Kidney (tissue), 13 donors: ENCODE measurements at regions not wholly inside any gene's neighbourhood (a gene's known extent, or its start where the extent isn't known, plus 50 kb on each side); places are given as distances from the start of the nearest gene placed in this dataset.
A peak's percentile ranks its signal among the peaks of the same experiment; 100 is the strongest.

ENCODE experiments used
- DNase-seq, 5 donors: peaks; one replicate each; pipeline ENCODE4 v3.0.0-alpha.2; 2013 to 2020
- FAIRE-seq: peaks from 2 replicates; lab custom pipeline; 2012; peaks lifted over from hg19 to GRCh38; lab: Jason Lieb, UNC
- H3K27ac ChIP-seq, 2 donors: one replicate each; pipeline ENCODE4 v1.7.0; 2013; ENCODE audit warnings: low read depth in 2 of 2, low read length in 2 of 2, inconsistent platforms in 1 of 2
- H3K27me3 ChIP-seq: one replicate; pipeline ENCODE4 v1.7.1; 2013; ENCODE audit warnings: low read length, inconsistent platforms; ENCODE audit not compliant: control insufficient read depth, insufficient read depth
- H3K36me3 ChIP-seq, 3 donors: one replicate each; pipeline versions ENCODE4 v1.7.0 to v1.7.1; 2013; ENCODE audit warnings: low read length in 3 of 3, control low read depth in 1 of 3, inconsistent platforms in 1 of 3; ENCODE audit not compliant: insufficient read depth in 3 of 3, control insufficient read depth in 2 of 3
- H3K4me1 ChIP-seq, 3 donors: one replicate each; pipeline versions ENCODE4 v1.7.0 to v1.7.1; 2013; ENCODE audit warnings: low read length in 3 of 3, inconsistent platforms in 1 of 3, low read depth in 1 of 3; ENCODE audit not compliant: control insufficient read depth in 2 of 3, insufficient read depth in 2 of 3
- H3K4me3 ChIP-seq, 3 donors: one replicate each; pipeline versions ENCODE4 v1.7.0 to v1.8.1; 2013; ENCODE audit warnings: low read length in 3 of 3, control low read depth in 1 of 3, inconsistent platforms in 1 of 3
- H3K9ac ChIP-seq, 3 donors: one replicate each; pipeline versions ENCODE4 v1.7.0 to v1.7.1; 2013; ENCODE audit warnings: low read length in 3 of 3, control low read depth in 1 of 3, inconsistent platforms in 1 of 3
- H3K9me3 ChIP-seq, 3 donors: one replicate each; pipeline versions ENCODE4 v1.7.0 to v1.7.1; 2013; ENCODE audit warnings: low read length in 3 of 3, control low read depth in 1 of 3, inconsistent platforms in 1 of 3; ENCODE audit not compliant: control insufficient read depth in 2 of 3, insufficient read depth in 1 of 3
- intact Hi-C: fragments of 100-400 bp; cut with DNase I; formaldehyde crosslinking; loops from one replicate; pipeline ENCODE4 v1.11.1; 2022
- TF ChIP-seq, protein P1 (sequence below): IDR thresholded peaks from 3 replicates; pipeline ENCODE4 v1.5.1; 2012; ENCODE audit warnings: mild to moderate bottlenecking, moderate library complexity, borderline replicate concordance; ENCODE audit not compliant: insufficient read depth; ENCODE audit errors: extremely low read depth
- donor health status: control.
- donor health status: control.
- donor health status: control.
- donor health status: control.
- donor health status: control.
- donor health status: DM: yes; HTN: yes; CAD: no.
- donor health status: Normal renal cell carcinoma (clear cell type).

DNA sequence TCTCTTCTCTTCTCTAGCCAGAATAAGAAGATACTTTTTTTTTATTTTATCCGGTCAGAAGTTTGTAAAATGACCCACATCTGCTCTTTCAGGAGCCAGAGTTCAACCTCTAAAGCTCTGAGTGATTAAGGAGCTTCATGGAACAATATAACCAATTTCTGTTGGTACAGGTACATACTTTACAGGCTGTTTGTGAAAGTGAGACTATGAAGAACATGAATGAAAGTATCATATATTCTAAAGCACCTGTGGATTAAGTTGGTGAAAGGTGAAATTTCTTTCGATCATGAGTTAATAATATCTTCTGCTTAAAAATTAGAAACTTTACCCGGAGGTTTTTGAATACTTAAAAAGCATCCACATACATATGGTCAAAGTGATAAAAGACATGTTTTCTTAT lies 65.2 kb downstream of the DMRT2 start:
- no peaks in the 10 kb centered on the region for H3K36me3 ChIP-seq
- DNase-seq (no peak), FAIRE-seq (no peak)
- no peak overlapping the region for H3K4me3 ChIP-seq
- H3K27ac ChIP-seq = no peak overlapping the region
- H3K9ac ChIP-seq = no peak overlapping the region
- H3K27me3 ChIP-seq = no peaks in the 10 kb centered on the region
- intact Hi-C loops = no loop called here
- H3K9me3 ChIP-seq = no peaks in the 10 kb centered on the region
- H3K4me1 ChIP-seq = no peaks in the 10 kb centered on the region
- TF ChIP-seq, protein P1, sequence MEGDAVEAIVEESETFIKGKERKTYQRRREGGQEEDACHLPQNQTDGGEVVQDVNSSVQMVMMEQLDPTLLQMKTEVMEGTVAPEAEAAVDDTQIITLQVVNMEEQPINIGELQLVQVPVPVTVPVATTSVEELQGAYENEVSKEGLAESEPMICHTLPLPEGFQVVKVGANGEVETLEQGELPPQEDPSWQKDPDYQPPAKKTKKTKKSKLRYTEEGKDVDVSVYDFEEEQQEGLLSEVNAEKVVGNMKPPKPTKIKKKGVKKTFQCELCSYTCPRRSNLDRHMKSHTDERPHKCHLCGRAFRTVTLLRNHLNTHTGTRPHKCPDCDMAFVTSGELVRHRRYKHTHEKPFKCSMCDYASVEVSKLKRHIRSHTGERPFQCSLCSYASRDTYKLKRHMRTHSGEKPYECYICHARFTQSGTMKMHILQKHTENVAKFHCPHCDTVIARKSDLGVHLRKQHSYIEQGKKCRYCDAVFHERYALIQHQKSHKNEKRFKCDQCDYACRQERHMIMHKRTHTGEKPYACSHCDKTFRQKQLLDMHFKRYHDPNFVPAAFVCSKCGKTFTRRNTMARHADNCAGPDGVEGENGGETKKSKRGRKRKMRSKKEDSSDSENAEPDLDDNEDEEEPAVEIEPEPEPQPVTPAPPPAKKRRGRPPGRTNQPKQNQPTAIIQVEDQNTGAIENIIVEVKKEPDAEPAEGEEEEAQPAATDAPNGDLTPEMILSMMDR = no peak

DNA sequence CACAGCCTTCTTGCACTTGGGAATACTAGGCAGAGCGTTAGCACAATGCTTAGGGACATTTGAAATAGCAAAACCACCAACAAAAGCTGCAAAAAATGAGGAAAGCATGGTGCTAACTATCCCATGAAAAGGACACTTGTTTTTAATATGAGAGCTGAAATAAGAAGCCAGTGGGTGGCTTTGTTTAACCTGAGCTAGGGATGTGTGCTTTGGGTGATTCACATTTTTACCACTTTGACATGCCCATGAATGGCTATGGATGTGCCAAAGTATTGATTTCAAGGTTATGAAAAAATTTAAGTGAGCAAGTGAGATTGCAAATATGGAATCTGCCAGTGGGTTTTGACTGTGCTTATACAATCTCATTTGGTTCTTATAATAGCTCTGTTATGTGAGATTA lies 67.3 kb downstream of the DMRT2 start:
- DNase-seq (no peak), FAIRE-seq (no peak)
- Histone ChIP-seq H3K36me3 (no peaks in the 10 kb centered on the region), H3K27ac (no peak overlapping the region), H3K9ac (no peak overlapping the region), H3K4me1 (no peaks in the 10 kb centered on the region), H3K27me3 (no peaks in the 10 kb centered on the region), H3K9me3 (no peaks in the 10 kb centered on the region), H3K4me3 (no peak overlapping the region)
- TF ChIP-seq, protein P1 = no peak
- intact Hi-C loops = no loop called here

DNA sequence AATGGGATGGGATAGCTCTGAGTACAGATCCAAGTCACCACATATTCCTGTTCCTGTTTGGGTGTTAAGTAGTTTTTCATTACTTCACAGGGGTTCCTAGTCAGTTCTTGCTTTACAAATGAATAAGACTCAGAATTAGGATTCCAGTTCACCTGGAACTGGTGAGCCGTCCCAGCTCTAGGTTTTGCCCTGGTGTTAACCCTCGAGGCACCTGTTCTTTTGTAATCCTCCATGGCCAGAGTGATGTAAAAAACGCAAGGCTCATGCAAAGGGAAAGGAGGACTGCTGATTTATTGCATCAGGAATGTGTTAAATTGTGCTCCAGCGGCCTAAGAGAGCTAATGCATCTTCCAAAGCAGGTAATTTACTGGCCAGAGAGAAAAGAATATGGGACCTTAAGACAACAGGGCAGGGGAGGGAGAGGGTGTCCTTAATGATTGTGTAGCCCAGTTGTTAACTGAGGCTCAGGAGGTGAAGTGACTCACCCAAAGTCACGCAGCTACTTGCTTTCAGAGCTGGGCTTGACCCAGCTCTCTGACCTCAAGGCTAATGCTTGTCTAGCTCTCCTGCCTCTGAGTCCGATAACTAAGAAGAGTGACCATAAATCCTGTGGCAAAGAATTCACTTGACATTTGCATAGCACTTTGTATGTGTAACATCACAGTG lies 70.5 kb downstream of the DMRT2 start:
- intact Hi-C loops = no loop called here
- Histone ChIP-seq H3K4me3 (no peak overlapping the region), H3K27me3 (no peaks in the 10 kb centered on the region), H3K27ac (no peak overlapping the region), H3K4me1 (no peaks in the 10 kb centered on the region), H3K9ac (no peak overlapping the region), H3K9me3 (no peaks in the 10 kb centered on the region), H3K36me3 (no peaks in the 10 kb centered on the region)
- FAIRE-seq (no peak), DNase-seq (peak in 1 of 5 donors; percentile 6)
- TF ChIP-seq, protein P1 = no peak

DNA sequence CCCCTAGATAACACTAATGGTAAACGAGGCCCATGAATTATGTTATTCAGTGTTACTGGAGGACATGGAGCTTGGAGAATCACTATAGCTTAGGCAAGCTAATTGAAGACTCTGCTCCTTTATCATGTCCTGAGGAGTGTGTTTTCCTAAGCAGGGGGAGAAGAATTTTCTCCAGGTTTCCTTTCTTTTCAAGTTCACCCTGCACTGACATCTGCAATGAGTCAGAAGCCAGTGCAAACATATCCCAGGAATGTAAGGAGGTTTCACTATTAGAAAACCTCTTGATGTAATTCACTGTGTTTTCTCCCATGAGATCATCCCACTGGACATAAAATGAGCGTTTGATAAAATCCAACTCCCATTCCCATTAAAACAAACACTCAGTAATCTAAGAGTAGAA lies 75.6 kb downstream of the DMRT2 start:
- TF ChIP-seq, protein P1 = no peak
- DNase-seq (peak in 2 of 5 donors; percentile 43 to 60), FAIRE-seq (no peak)
- Histone ChIP-seq H3K27me3 (no peaks in the 10 kb centered on the region), H3K9me3 (no peaks in the 10 kb centered on the region), H3K4me1 (no peaks in the 10 kb centered on the region), H3K36me3 (no peaks in the 10 kb centered on the region), H3K9ac (no peak overlapping the region), H3K27ac (no peak overlapping the region), H3K4me3 (no peak overlapping the region)
- intact Hi-C loops = no loop called here
